ENCODE measurements at regions not wholly inside any gene's neighbourhood (a gene's known extent, or its start where the extent isn't known, plus 50 kb on each side); places are given as distances from the start of the nearest gene placed in this dataset.

GRCh38 chr6:140281767-140282166 is 907.3 kb upstream of the CITED2 start:
- TF ChIP-seq CTCF (IDR thresholded peaks at IDR 0.05; ENCODE audit: low read length) = no peak
- no peak for TF ChIP-seq EZH2 (optimal IDR thresholded peaks at IDR 0.05; ENCODE audit: low read depth, low read length)
- no peak for TF ChIP-seq EZH2phosphoT487 (IDR thresholded peaks at IDR 0.05; ENCODE audit: low read length)
- Histone ChIP-seq H3K4me3 (ENCODE audit: low read length) (no peak overlapping the region), H3K9ac (ENCODE audit: low read length) (no peak overlapping the region), H3K9me2 (replicated peaks; ENCODE audit: insufficient read depth, low read length) (no peaks in the 10 kb centered on the region; the same call in 1 of the 2 replicates), H3K79me2 (ENCODE audit: low read length) (no peaks in the 10 kb centered on the region), H3K4me1 (ENCODE audit: low read length) (no peaks in the 10 kb centered on the region), H4K20me1 (ENCODE audit: insufficient read depth, low read length) (no peaks in the 10 kb centered on the region), H3F3A (ENCODE audit: insufficient read depth, low read length) (no peaks in the 10 kb centered on the region), H3K36me3 (replicated peaks; ENCODE audit: insufficient read depth, low read length) (no peaks in the 10 kb centered on the region), H3K27me3 (replicated peaks; ENCODE audit: insufficient read depth, low read length) (no peaks in the 10 kb centered on the region), H2AFZ (ENCODE audit: low read length) (no peak overlapping the region), H3K27ac (ENCODE audit: low read length) (no peak overlapping the region), H3K4me2 (ENCODE audit: low read depth, low read length) (no peak overlapping the region), H3K9me3 (replicated peaks; ENCODE audit: insufficient read depth, low read length) (no peaks in the 10 kb centered on the region)
- no peak for DNase-seq

- no peak for DNase-seq
- H3F3A ChIP-seq (ENCODE audit: insufficient read depth, low read length) = no peaks in the 10 kb centered on the region
- H2AFZ ChIP-seq (ENCODE audit: low read length) = no peak overlapping the region
- no peaks in the 10 kb centered on the region for H3K9me3 ChIP-seq (replicated peaks; ENCODE audit: insufficient read depth, low read length)
- H3K36me3 ChIP-seq (replicated peaks; ENCODE audit: insufficient read depth, low read length) = no peaks in the 10 kb centered on the region
- H4K20me1 ChIP-seq (ENCODE audit: insufficient read depth, low read length) = no peaks in the 10 kb centered on the region
- no peaks in the 10 kb centered on the region for H3K27me3 ChIP-seq (replicated peaks; ENCODE audit: insufficient read depth, low read length)
- no peak overlapping the region for H3K4me2 ChIP-seq (ENCODE audit: low read depth, low read length)
- no peak overlapping the region for H3K4me3 ChIP-seq (ENCODE audit: low read length)
- no peak for TF ChIP-seq EZH2phosphoT487 (IDR thresholded peaks at IDR 0.05; ENCODE audit: low read length)
- H3K79me2 ChIP-seq (ENCODE audit: low read length) = no peaks in the 10 kb centered on the region
- no peaks in the 10 kb centered on the region for H3K4me1 ChIP-seq (ENCODE audit: low read length)
- H3K9ac ChIP-seq (ENCODE audit: low read length) = no peak overlapping the region
- no peaks in the 10 kb centered on the region; the same call in 1 of the 2 replicates for H3K9me2 ChIP-seq (replicated peaks; ENCODE audit: insufficient read depth, low read length)
- H3K27ac ChIP-seq (ENCODE audit: low read length) = no peak overlapping the region
These were observed 906.8 kb upstream of the CITED2 start for GRCh38 chr6:140281236-140281635.

- Histone ChIP-seq H3K9ac (ENCODE audit: low read length) (no peak overlapping the region), H3K27me3 (replicated peaks; ENCODE audit: insufficient read depth, low read length) (no peaks in the 10 kb centered on the region), H3K36me3 (replicated peaks; ENCODE audit: insufficient read depth, low read length) (no peaks in the 10 kb centered on the region), H3K9me3 (replicated peaks; ENCODE audit: insufficient read depth, low read length) (no peaks in the 10 kb centered on the region), H3K79me2 (ENCODE audit: low read length) (no peaks in the 10 kb centered on the region), H3K27ac (ENCODE audit: low read length) (no peak overlapping the region), H3K4me1 (ENCODE audit: low read length) (peaks cover 4% of the 10 kb centered on the region), H4K20me1 (ENCODE audit: insufficient read depth, low read length) (no peaks in the 10 kb centered on the region), H3F3A (ENCODE audit: insufficient read depth, low read length) (no peaks in the 10 kb centered on the region), H3K4me3 (ENCODE audit: low read length) (no peak overlapping the region), H3K4me2 (ENCODE audit: low read depth, low read length) (no peak overlapping the region), H3K9me2 (replicated peaks; ENCODE audit: insufficient read depth, low read length) (no peaks in the 10 kb centered on the region), H2AFZ (ENCODE audit: low read length) (no peak overlapping the region)
- no peak for DNase-seq
- TF ChIP-seq EZH2 (optimal IDR thresholded peaks at IDR 0.05; ENCODE audit: low read depth, low read length) (no peak), CTCF (IDR thresholded peaks at IDR 0.05; ENCODE audit: low read length) (no peak), EZH2phosphoT487 (IDR thresholded peaks at IDR 0.05; ENCODE audit: low read length) (no peak)
These were observed 902.3 kb upstream of the CITED2 start for GRCh38 chr6:140276719-140277118.

- peaks cover 8% of the 10 kb centered on the region for H3K4me1 ChIP-seq (ENCODE audit: low read length)
- H3K4me2 ChIP-seq (ENCODE audit: low read depth, low read length) = no peak overlapping the region
- H2AFZ ChIP-seq (ENCODE audit: low read length) = no peak overlapping the region
- no peak for DNase-seq
- H4K20me1 ChIP-seq (ENCODE audit: insufficient read depth, low read length) = no peaks in the 10 kb centered on the region
- H3K9ac ChIP-seq (ENCODE audit: low read length) = no peak overlapping the region
- H3K27ac ChIP-seq (ENCODE audit: low read length) = no peak overlapping the region
- H3K36me3 ChIP-seq (replicated peaks; ENCODE audit: insufficient read depth, low read length) = no peaks in the 10 kb centered on the region
- no peaks in the 10 kb centered on the region for H3K9me3 ChIP-seq (replicated peaks; ENCODE audit: insufficient read depth, low read length)
- no peaks in the 10 kb centered on the region for H3F3A ChIP-seq (ENCODE audit: insufficient read depth, low read length)
- H3K79me2 ChIP-seq (ENCODE audit: low read length) = no peaks in the 10 kb centered on the region
- no peaks in the 10 kb centered on the region for H3K27me3 ChIP-seq (replicated peaks; ENCODE audit: insufficient read depth, low read length)
- no peak overlapping the region for H3K4me3 ChIP-seq (ENCODE audit: low read length)
- no peaks in the 10 kb centered on the region for H3K9me2 ChIP-seq (replicated peaks; ENCODE audit: insufficient read depth, low read length)
- TF ChIP-seq EZH2 (optimal IDR thresholded peaks at IDR 0.05; ENCODE audit: low read depth, low read length) (no peak), CTCF (IDR thresholded peaks at IDR 0.05; ENCODE audit: low read length) (no peak), EZH2phosphoT487 (IDR thresholded peaks at IDR 0.05; ENCODE audit: low read length) (no peak)
These were observed 901.7 kb upstream of the CITED2 start for GRCh38 chr6:140276133-140276532.
